ENCODE measurements at regions not wholly inside any gene's neighbourhood (a gene's known extent, or its start where the extent isn't known, plus 50 kb on each side); places are given as distances from the start of the nearest gene placed in this dataset.

DNA sequence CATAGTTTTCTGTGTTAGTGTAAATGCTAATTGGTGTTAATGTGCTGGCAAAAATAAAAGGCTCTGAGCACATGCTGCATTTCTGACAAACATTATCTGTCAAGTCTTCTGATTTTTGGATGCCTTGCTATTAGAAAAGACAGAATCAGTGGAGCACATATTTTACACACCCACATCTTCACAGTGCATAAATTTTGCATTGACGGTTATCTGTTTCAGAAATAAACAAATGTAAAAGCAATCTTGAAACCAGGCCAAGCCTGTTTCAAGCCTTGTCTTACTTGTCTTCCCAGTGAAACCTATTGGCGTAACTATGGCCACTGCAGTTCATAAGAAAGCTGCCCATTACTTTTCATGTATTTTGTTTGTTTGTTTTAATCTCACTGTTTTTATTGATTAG is 333.7 kb upstream of the CDH19 start:
- no peak overlapping the region for H3K27ac ChIP-seq (ENCODE audit: insufficient read length, low read depth, low read length)
- H3K9me3 ChIP-seq (ENCODE audit: control insufficient read depth, low read depth, low read length): no peaks in the 10 kb centered on the region
- H2BK20ac ChIP-seq (ENCODE audit: low read depth, low read length, poor library complexity, severe bottlenecking): no peak overlapping the region
- no peak overlapping the region for H2AFZ ChIP-seq (ENCODE audit: low read length)
- H3K18ac ChIP-seq (ENCODE audit: insufficient read length, low read depth, low read length): no peak overlapping the region
- Mint-ChIP-seq H3K27me3 (ENCODE audit: low read depth) (no peaks in the 10 kb centered on the region), H3K9me3 (peaks cover 11 to 14% of the 10 kb centered on the region in 2 experiments; a peak in 4 of 5 replicates), H3K27ac (no peak overlapping the region), H3K4me1 (no peaks in the 10 kb centered on the region), H3K4me3 (no peak overlapping the region), H3K36me3 (ENCODE audit: insufficient read depth in 1 of 3, low read depth in 3 of 3) (peaks cover 8 to 10% (median 10%) of the 10 kb centered on the region in 3 experiments; a peak in 6 of 7 replicates)
- H3K9ac ChIP-seq (ENCODE audit: extremely low read depth, insufficient read length, low read length): no peak overlapping the region
- no peaks in the 10 kb centered on the region for H3K27me3 ChIP-seq (ENCODE audit: insufficient read depth, low read length)
- H2BK120ac ChIP-seq (ENCODE audit: low read depth, low read length, poor library complexity, severe bottlenecking): no peak overlapping the region
- no peaks in the 10 kb centered on the region for H3K4me1 ChIP-seq (ENCODE audit: insufficient read depth, low read length)
- no peak overlapping the region for H3K56ac ChIP-seq (ENCODE audit: insufficient read length, low read depth, low read length)
- TF ChIP-seq, protein P1, sequence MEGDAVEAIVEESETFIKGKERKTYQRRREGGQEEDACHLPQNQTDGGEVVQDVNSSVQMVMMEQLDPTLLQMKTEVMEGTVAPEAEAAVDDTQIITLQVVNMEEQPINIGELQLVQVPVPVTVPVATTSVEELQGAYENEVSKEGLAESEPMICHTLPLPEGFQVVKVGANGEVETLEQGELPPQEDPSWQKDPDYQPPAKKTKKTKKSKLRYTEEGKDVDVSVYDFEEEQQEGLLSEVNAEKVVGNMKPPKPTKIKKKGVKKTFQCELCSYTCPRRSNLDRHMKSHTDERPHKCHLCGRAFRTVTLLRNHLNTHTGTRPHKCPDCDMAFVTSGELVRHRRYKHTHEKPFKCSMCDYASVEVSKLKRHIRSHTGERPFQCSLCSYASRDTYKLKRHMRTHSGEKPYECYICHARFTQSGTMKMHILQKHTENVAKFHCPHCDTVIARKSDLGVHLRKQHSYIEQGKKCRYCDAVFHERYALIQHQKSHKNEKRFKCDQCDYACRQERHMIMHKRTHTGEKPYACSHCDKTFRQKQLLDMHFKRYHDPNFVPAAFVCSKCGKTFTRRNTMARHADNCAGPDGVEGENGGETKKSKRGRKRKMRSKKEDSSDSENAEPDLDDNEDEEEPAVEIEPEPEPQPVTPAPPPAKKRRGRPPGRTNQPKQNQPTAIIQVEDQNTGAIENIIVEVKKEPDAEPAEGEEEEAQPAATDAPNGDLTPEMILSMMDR (conservative IDR thresholded peaks at IDR 0.05): no peak
- no peak overlapping the region for H3K4me2 ChIP-seq (ENCODE audit: insufficient read depth, insufficient read length, low read length)
- no peaks in the 10 kb centered on the region for H3K79me2 ChIP-seq (ENCODE audit: insufficient read depth, low read length)
- H4K20me1 ChIP-seq (ENCODE audit: control insufficient read depth, insufficient read depth, insufficient read length): no peaks in the 10 kb centered on the region
- no peak overlapping the region for H3T11ph ChIP-seq (ENCODE audit: low read length)
- DNase-seq: no peak
- no peak overlapping the region for H4K5ac ChIP-seq (ENCODE audit: insufficient read length, low read depth, low read length)
- H4K91ac ChIP-seq (ENCODE audit: insufficient read length, low read depth, low read length): no peak overlapping the region
- no peak overlapping the region for H2BK15ac ChIP-seq (ENCODE audit: low read depth, low read length)
- H2AK5ac ChIP-seq (ENCODE audit: insufficient read length, low read length): no peak overlapping the region
- H2BK12ac ChIP-seq (ENCODE audit: insufficient read length, low read depth, low read length): no peak overlapping the region
- no peak overlapping the region for H3K23ac ChIP-seq (ENCODE audit: insufficient read length, low read depth, low read length)
- no peak overlapping the region for H3K14ac ChIP-seq (ENCODE audit: insufficient read depth, low read length)
- no peaks in the 10 kb centered on the region for H3K79me1 ChIP-seq (ENCODE audit: insufficient read depth, low read depth, low read length, poor library complexity, severe bottlenecking)
- no peaks in the 10 kb centered on the region for H3K23me2 ChIP-seq (ENCODE audit: insufficient read length, low read depth, low read length, poor library complexity, severe bottlenecking)
- no CpG with 5 or more reads among the region's 2 CpGs for WGBS (ENCODE audit: extremely low coverage, insufficient read length, low lambda C conversion rate)
- no peak overlapping the region for H2BK5ac ChIP-seq (ENCODE audit: insufficient read length, low read length)
- no peak overlapping the region for H4K8ac ChIP-seq (replicated peaks; ENCODE audit: insufficient read length, low read depth, low read length)
- H3K4ac ChIP-seq (ENCODE audit: low read depth, low read length): no peak overlapping the region
